Astrocyte (in vitro differentiated cells and primary cell): ENCODE measurements at regions not wholly inside any gene's neighbourhood (a gene's known extent, or its start where the extent isn't known, plus 50 kb on each side); places are given as distances from the start of the nearest gene placed in this dataset.

Experiments
- EZH2 ChIP-seq: IDR thresholded peaks from 2 replicates; pipeline ENCODE4 v1.6.1; 2012; ENCODE audit warnings: mild to moderate bottlenecking, low read length, inconsistent platforms; ENCODE audit not compliant: insufficient read depth
- TF ChIP-seq, protein P1 (sequence below): IDR thresholded peaks from 2 replicates; pipeline ENCODE4 v1.5.1; 2011; ENCODE audit warnings: low read depth, mild to moderate bottlenecking, inconsistent platforms, low read length, moderate library complexity; ENCODE audit not compliant: insufficient read depth

GRCh38 chr3:20772869-20773268 is 586.9 kb upstream of the SGO1 start:
- TF ChIP-seq EZH2: no peak
- TF ChIP-seq, protein P1, sequence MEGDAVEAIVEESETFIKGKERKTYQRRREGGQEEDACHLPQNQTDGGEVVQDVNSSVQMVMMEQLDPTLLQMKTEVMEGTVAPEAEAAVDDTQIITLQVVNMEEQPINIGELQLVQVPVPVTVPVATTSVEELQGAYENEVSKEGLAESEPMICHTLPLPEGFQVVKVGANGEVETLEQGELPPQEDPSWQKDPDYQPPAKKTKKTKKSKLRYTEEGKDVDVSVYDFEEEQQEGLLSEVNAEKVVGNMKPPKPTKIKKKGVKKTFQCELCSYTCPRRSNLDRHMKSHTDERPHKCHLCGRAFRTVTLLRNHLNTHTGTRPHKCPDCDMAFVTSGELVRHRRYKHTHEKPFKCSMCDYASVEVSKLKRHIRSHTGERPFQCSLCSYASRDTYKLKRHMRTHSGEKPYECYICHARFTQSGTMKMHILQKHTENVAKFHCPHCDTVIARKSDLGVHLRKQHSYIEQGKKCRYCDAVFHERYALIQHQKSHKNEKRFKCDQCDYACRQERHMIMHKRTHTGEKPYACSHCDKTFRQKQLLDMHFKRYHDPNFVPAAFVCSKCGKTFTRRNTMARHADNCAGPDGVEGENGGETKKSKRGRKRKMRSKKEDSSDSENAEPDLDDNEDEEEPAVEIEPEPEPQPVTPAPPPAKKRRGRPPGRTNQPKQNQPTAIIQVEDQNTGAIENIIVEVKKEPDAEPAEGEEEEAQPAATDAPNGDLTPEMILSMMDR: no peak
